OCI-LY1 (cell line): ENCODE measurements at regions not wholly inside any gene's neighbourhood (a gene's known extent, or its start where the extent isn't known, plus 50 kb on each side); places are given as distances from the start of the nearest gene placed in this dataset.

Experiments used
- EZH2 ChIP-seq: fragments of 200-600 bp; sonication (generic), shearing (Covaris generic); IDR thresholded peaks from 2 replicates; pipeline ENCODE4 v1.8.0; 2017; ENCODE audit warnings: borderline replicate concordance, mixed run types, mild to moderate bottlenecking, antibody characterized with exemption, low read length, moderate library complexity, mixed read lengths
- TF ChIP-seq, protein P1 (sequence below): fragments of 200-600 bp; sonication (generic), shearing (Covaris generic); IDR thresholded peaks from 2 replicates; pipeline ENCODE4 v1.5.1; 2017; ENCODE audit warnings: mild to moderate bottlenecking, antibody characterized with exemption, low read length, moderate library complexity, mixed read lengths

- TF ChIP-seq, protein P1, sequence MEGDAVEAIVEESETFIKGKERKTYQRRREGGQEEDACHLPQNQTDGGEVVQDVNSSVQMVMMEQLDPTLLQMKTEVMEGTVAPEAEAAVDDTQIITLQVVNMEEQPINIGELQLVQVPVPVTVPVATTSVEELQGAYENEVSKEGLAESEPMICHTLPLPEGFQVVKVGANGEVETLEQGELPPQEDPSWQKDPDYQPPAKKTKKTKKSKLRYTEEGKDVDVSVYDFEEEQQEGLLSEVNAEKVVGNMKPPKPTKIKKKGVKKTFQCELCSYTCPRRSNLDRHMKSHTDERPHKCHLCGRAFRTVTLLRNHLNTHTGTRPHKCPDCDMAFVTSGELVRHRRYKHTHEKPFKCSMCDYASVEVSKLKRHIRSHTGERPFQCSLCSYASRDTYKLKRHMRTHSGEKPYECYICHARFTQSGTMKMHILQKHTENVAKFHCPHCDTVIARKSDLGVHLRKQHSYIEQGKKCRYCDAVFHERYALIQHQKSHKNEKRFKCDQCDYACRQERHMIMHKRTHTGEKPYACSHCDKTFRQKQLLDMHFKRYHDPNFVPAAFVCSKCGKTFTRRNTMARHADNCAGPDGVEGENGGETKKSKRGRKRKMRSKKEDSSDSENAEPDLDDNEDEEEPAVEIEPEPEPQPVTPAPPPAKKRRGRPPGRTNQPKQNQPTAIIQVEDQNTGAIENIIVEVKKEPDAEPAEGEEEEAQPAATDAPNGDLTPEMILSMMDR: no peak
- no peak for TF ChIP-seq EZH2
Measured at GRCh38 chr7:96836456-96836855, 126.8 kb upstream of the SEM1 start.
